ENCODE measurements at regions not wholly inside any gene's neighbourhood (a gene's known extent, or its start where the extent isn't known, plus 50 kb on each side); places are given as distances from the start of the nearest gene placed in this dataset.

DNA sequence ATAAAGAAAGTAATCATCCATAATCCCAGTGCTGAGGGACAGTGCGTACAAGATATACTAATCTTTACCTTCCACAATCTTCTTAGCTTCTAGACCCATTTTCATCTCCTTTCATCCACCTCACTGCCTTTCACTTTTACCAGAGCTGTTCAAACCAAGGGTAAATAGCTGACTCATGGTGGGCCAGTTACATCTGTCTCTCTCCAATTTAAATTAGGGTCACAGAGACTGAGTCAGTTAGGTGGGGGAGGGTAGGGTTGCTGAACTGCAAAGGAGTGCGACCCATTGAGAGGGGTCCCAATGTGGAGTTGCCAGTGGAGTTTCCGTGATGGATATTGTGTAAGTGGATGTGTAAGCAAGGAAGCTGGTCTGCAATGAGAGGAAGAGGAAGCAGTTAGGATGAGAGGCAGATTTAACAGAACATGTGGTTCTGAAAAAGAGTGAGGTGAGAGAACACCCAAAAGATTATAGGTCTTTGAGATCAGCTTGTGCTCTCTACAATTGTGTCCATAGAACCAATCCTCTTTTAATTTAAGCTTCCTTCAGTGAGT lies 83.5 kb downstream of the GP2 start:
- TF ChIP-seq, protein P1, sequence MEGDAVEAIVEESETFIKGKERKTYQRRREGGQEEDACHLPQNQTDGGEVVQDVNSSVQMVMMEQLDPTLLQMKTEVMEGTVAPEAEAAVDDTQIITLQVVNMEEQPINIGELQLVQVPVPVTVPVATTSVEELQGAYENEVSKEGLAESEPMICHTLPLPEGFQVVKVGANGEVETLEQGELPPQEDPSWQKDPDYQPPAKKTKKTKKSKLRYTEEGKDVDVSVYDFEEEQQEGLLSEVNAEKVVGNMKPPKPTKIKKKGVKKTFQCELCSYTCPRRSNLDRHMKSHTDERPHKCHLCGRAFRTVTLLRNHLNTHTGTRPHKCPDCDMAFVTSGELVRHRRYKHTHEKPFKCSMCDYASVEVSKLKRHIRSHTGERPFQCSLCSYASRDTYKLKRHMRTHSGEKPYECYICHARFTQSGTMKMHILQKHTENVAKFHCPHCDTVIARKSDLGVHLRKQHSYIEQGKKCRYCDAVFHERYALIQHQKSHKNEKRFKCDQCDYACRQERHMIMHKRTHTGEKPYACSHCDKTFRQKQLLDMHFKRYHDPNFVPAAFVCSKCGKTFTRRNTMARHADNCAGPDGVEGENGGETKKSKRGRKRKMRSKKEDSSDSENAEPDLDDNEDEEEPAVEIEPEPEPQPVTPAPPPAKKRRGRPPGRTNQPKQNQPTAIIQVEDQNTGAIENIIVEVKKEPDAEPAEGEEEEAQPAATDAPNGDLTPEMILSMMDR (IDR thresholded peaks at IDR 0.05; ENCODE audit: borderline replicate concordance), result no peak
- H3K27ac ChIP-seq (replicated peaks), result no peak overlapping the region
- intact Hi-C loops (cut with micrococcal nuclease), result no loop called here

DNA sequence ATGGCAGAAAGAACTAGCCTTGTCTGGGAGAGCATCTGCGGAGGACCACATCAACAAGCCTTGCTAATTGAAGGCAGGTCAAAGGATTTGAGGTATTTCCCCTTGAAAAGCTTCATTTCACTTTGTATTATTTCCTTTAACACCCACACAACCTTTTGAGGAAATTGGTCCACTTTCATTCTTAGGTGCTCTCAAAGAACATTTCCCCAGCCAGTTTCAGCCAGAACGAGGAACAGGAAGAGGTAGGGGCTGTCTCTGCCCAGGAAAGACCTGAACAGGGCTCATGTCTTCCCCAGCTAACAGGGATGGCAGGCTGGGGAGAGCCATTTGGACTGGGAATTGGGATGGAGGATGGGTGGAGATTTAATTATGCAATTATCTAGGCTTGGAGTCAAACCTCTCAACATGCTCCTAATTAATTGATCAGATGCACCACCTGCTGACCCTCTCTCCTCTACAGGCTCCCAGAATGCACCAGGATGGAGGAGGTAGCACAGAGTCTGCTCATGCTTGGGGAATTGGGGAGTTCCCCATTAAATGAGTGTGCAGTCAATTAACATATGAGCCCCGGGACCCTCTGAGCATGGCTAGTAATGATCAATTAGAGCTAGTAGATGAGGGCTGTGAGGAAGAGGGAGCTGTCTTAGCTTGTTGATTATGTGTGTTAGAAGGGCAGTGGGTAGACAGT lies 84.6 kb downstream of the GP2 start:
- TF ChIP-seq, protein P1 (IDR thresholded peaks at IDR 0.05; ENCODE audit: borderline replicate concordance), result no peak
- peaks cover 12% of the 10 kb centered on the region for H3K9me3 ChIP-seq (replicated peaks)
- no peak overlapping the region for H3K27ac ChIP-seq (replicated peaks)
- no peaks in the 10 kb centered on the region for H3K36me3 ChIP-seq
- H3K4me1 ChIP-seq, result no peaks in the 10 kb centered on the region
- H3K4me3 ChIP-seq, result no peak overlapping the region
- DNase-seq, result no peak
- H3K27me3 ChIP-seq (ENCODE audit: low read depth), result peaks cover 52% of the 10 kb centered on the region
- intact Hi-C loops (cut with micrococcal nuclease), result no loop called here

More for the DNA sequence above, 83.5 kb downstream of the GP2 start:
- Histone ChIP-seq H3K36me3 (no peaks in the 10 kb centered on the region), H3K4me1 (no peaks in the 10 kb centered on the region), H3K4me3 (no peak overlapping the region), H3K9me3 (replicated peaks) (peaks cover 12% of the 10 kb centered on the region), H3K27me3 (ENCODE audit: low read depth) (peaks cover 44% of the 10 kb centered on the region)
- no peak for DNase-seq

DNA sequence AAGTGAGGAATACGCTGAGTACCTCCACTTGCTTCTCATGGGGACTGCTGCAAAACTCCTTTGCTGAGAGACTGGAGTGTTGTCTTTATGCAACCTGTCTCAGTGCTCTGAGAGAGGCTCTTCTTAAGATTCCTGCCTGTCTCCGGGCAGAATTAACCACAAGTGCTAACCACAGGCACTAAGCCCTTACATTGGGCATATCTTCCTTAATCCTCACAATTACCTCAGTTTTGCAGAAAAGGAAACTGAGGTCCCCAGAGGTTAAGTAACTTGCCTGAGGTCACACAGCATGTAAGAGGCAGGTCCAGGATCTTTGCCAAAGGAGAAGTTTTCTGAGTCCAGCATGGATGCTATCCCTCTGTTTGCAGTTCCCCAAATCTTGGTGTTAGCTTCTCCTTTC lies 86.0 kb downstream of the GP2 start:
- TF ChIP-seq, protein P1 (IDR thresholded peaks at IDR 0.05; ENCODE audit: borderline replicate concordance), result no peak
- intact Hi-C loops (cut with micrococcal nuclease), result no loop called here
- H3K4me3 ChIP-seq, result no peak overlapping the region
- no peak overlapping the region for H3K27ac ChIP-seq (replicated peaks)
- no peaks in the 10 kb centered on the region for H3K36me3 ChIP-seq
- H3K9me3 ChIP-seq (replicated peaks), result peaks cover 12% of the 10 kb centered on the region
- peaks cover 66% of the 10 kb centered on the region for H3K27me3 ChIP-seq (ENCODE audit: low read depth)
- H3K4me1 ChIP-seq, result no peaks in the 10 kb centered on the region
- no peak for DNase-seq

DNA sequence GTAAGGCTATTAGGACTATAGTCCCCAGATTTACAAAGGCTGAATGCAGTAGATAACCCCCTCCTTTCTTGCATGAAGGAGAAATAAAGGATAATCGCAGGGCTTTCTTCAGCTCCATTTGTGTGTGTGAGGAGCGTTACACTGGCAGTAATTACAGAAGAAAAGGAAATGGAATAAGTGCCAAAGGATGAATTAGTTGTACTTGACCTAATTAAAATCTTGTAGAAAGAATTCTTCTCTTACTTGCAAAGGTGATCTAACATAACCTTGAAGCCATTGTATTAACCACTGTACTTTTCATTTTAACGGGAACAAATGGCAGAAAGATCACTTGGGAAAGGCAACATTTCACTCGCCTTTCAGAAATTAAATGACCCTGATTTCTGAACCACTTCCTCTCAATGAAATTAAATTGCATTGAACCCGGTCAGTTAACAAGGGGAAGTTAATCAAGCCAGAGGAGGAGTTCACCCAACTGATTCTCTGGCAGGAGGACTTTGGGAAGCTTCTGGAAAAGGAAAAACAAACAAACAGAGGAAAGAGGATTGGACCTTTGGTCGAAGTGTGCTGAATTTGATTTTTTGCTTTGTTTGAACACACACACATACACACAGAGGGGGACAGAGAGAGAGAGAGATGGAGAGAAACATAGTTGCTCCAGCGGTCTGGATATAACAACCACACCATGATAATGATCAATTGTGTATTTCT lies 90.6 kb downstream of the GP2 start:
- TF ChIP-seq, protein P1 (IDR thresholded peaks at IDR 0.05; ENCODE audit: borderline replicate concordance), result no peak
- Histone ChIP-seq H3K4me1 (no peaks in the 10 kb centered on the region), H3K27ac (replicated peaks) (no peak overlapping the region), H3K27me3 (ENCODE audit: low read depth) (peaks cover 80% of the 10 kb centered on the region), H3K9me3 (replicated peaks) (peaks cover 12% of the 10 kb centered on the region), H3K4me3 (no peak overlapping the region), H3K36me3 (no peaks in the 10 kb centered on the region)
- intact Hi-C loops (cut with micrococcal nuclease), result no loop called here
- DNase-seq, result no peak

DNA sequence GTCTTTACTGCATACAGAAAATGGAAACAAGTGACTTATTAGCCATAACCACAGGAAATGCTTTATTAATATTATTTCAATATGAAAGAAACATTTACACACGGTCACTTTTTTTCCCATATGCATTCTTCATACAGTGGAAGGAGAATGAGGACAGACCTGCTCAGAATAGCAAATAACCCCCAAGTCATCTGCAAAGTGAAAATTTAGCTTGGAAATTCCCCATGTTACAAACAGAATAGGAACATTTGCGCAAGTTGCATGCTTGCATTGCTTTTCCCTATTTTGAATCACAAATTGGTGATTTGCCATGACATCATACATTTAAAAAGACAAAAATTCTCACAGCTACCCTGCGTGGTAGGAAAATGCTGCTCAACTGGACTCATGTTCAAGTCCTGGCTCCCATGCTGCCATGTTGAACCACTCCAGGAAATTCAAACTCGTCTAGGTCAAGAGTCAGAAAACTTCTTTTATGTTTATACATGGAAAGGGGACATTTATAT lies 102.0 kb downstream of the GP2 start:
- H3K27me3 ChIP-seq (ENCODE audit: low read depth), result peaks cover 25% of the 10 kb centered on the region
- TF ChIP-seq, protein P1 (IDR thresholded peaks at IDR 0.05; ENCODE audit: borderline replicate concordance), result no peak
- no peak overlapping the region for H3K4me3 ChIP-seq
- DNase-seq, result no peak
- intact Hi-C loops (cut with micrococcal nuclease), result no loop called here
- H3K9me3 ChIP-seq (replicated peaks), result peaks cover 8% of the 10 kb centered on the region
- H3K4me1 ChIP-seq, result no peaks in the 10 kb centered on the region
- no peak overlapping the region for H3K27ac ChIP-seq (replicated peaks)
- no peaks in the 10 kb centered on the region for H3K36me3 ChIP-seq
